ENCODE measurements at regions not wholly inside any gene's neighbourhood (a gene's known extent, or its start where the extent isn't known, plus 50 kb on each side); places are given as distances from the start of the nearest gene placed in this dataset.

DNA sequence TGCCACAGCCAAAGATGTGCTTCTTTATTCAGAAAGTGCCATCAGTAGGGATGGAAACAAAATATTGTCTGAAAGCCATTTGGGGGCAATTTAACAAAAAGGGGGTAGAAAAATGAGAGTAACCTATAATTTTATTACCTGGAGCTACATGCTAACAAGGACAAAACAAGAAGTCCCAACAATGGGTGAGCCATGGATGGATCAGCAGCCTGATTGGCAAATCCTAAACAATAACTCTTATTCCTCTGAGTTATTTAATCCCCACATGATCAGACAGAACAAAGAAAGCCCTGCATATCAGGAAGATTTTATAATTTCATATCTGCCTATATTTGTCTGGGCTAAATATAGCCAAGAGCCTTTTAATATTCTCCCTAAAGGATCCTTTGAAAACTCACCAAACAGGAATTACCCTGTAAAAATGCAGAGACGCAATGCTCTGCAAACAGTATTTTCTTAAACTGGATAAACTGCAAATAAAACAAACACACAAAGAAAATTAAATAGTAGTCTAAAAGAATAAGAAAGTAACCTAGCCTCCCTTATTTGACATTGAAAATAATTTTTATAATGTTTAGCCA lies 483.4 kb downstream of the ZNF608 start:
- Histone ChIP-seq H3K27me3 (ENCODE audit: control insufficient read depth, insufficient read depth, low read length) (no peaks in the 10 kb centered on the region), H3K4me3 (ENCODE audit: low read depth, low read length) (no peak overlapping the region), H3K36me3 (ENCODE audit: control insufficient read depth, insufficient read depth, low read length) (no peaks in the 10 kb centered on the region)
- ChIA-PET POLR2A (no interaction called here), CTCF (interaction anchor here (1.0 kb wide), 2 partner anchors 9 to 20 kb away, joined by 3 read pairs; no protein-coding TSS in a partner anchor)
- no peak for DNase-seq (ENCODE audit: low read depth)
- TF ChIP-seq, protein P1, sequence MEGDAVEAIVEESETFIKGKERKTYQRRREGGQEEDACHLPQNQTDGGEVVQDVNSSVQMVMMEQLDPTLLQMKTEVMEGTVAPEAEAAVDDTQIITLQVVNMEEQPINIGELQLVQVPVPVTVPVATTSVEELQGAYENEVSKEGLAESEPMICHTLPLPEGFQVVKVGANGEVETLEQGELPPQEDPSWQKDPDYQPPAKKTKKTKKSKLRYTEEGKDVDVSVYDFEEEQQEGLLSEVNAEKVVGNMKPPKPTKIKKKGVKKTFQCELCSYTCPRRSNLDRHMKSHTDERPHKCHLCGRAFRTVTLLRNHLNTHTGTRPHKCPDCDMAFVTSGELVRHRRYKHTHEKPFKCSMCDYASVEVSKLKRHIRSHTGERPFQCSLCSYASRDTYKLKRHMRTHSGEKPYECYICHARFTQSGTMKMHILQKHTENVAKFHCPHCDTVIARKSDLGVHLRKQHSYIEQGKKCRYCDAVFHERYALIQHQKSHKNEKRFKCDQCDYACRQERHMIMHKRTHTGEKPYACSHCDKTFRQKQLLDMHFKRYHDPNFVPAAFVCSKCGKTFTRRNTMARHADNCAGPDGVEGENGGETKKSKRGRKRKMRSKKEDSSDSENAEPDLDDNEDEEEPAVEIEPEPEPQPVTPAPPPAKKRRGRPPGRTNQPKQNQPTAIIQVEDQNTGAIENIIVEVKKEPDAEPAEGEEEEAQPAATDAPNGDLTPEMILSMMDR (IDR thresholded peaks at IDR 0.05; ENCODE audit: insufficient read depth, low read depth, low read length), result no peak

GRCh38 chr5:124262470-124262869 lies 484.0 kb downstream of the ZNF608 start:
- Histone ChIP-seq H3K4me3 (ENCODE audit: low read depth, low read length) (no peak overlapping the region), H3K36me3 (ENCODE audit: control insufficient read depth, insufficient read depth, low read length) (no peaks in the 10 kb centered on the region), H3K27me3 (ENCODE audit: control insufficient read depth, insufficient read depth, low read length) (no peaks in the 10 kb centered on the region)
- DNase-seq (ENCODE audit: low read depth), result no peak
- TF ChIP-seq, protein P1 (IDR thresholded peaks at IDR 0.05; ENCODE audit: insufficient read depth, low read depth, low read length), result no peak
- CTCF ChIA-PET, result interaction anchor here (1.0 kb wide), 1 partner anchor 9 kb away, joined by 3 read pairs; no protein-coding TSS in a partner anchor
- POLR2A ChIA-PET, result no interaction called here

- Histone ChIP-seq H3K36me3 (ENCODE audit: control insufficient read depth, insufficient read depth, low read length) (no peaks in the 10 kb centered on the region), H3K27me3 (ENCODE audit: control insufficient read depth, insufficient read depth, low read length) (no peaks in the 10 kb centered on the region), H3K4me3 (ENCODE audit: low read depth, low read length) (no peak overlapping the region)
- ChIA-PET POLR2A (no interaction called here), CTCF (interaction anchor here (1.0 kb wide), 1 partner anchor 8 kb away, joined by 3 read pairs; no protein-coding TSS in a partner anchor)
- no peak for DNase-seq (ENCODE audit: low read depth)
- TF ChIP-seq, protein P1 (IDR thresholded peaks at IDR 0.05; ENCODE audit: insufficient read depth, low read depth, low read length), result no peak
These were observed 484.6 kb downstream of the ZNF608 start for GRCh38 chr5:124261848-124262247.

GRCh38 chr5:124260921-124261515 lies 485.4 kb downstream of the ZNF608 start:
- no peaks in the 10 kb centered on the region for H3K27me3 ChIP-seq (ENCODE audit: control insufficient read depth, insufficient read depth, low read length)
- no peak for DNase-seq (ENCODE audit: low read depth)
- POLR2A ChIA-PET, result no interaction called here
- H3K36me3 ChIP-seq (ENCODE audit: control insufficient read depth, insufficient read depth, low read length), result no peaks in the 10 kb centered on the region
- CTCF ChIA-PET, result no interaction called here
- TF ChIP-seq, protein P1 (IDR thresholded peaks at IDR 0.05; ENCODE audit: insufficient read depth, low read depth, low read length), result no peak
- H3K4me3 ChIP-seq (ENCODE audit: low read depth, low read length), result no peak overlapping the region

- ChIA-PET CTCF (no interaction called here), POLR2A (no interaction called here)
- DNase-seq (ENCODE audit: low read depth), result no peak
- H3K36me3 ChIP-seq (ENCODE audit: control insufficient read depth, insufficient read depth, low read length), result no peaks in the 10 kb centered on the region
- no peak overlapping the region for H3K4me3 ChIP-seq (ENCODE audit: low read depth, low read length)
- no peaks in the 10 kb centered on the region for H3K27me3 ChIP-seq (ENCODE audit: control insufficient read depth, insufficient read depth, low read length)
- TF ChIP-seq, protein P1 (IDR thresholded peaks at IDR 0.05; ENCODE audit: insufficient read depth, low read depth, low read length), result no peak
These were observed 487.4 kb downstream of the ZNF608 start for GRCh38 chr5:124259017-124259416.
